Tibial artery (tissue), 4 donors: ENCODE measurements at regions not wholly inside any gene's neighbourhood (a gene's known extent, or its start where the extent isn't known, plus 50 kb on each side); places are given as distances from the start of the nearest gene placed in this dataset.

ENCODE experiments used
- DNase-seq, 2 donors: peaks; one replicate each; pipeline ENCODE4 v3.0.0-alpha.2; 2019
- H3K27ac ChIP-seq, 2 donors: fragments of 200-600 bp; sonication (generic) in 1 of 2; 1 replicate in 1 of 2; 2 replicates in 1 of 2; pipeline ENCODE4 v1.5.1; 2018 to 2019; ENCODE audit warnings: mild to moderate bottlenecking in 1 of 2
- H3K27me3 ChIP-seq, 2 donors: fragments of 200-600 bp; sonication (generic) in 1 of 2; one replicate each; pipeline versions ENCODE4 v1.5.1 to v1.6.0; 2016 to 2019
- H3K36me3 ChIP-seq, 3 donors: fragments of 200-600 bp; sonication (generic) in 2 of 3; one replicate each; pipeline ENCODE4 v1.5.1; 2016 to 2019; ENCODE audit warnings: mild to moderate bottlenecking in 2 of 3
- H3K4me1 ChIP-seq, 4 donors: fragments of 200-600 bp; sonication (generic) in 2 of 4; 1 replicate in 3 of 4; 2 replicates in 1 of 4; pipeline ENCODE4 v1.5.1; 2016 to 2019
- H3K4me3 ChIP-seq, 2 donors: fragments of 200-600 bp; sonication (generic) in 1 of 2; 1 replicate in 1 of 2; 2 replicates in 1 of 2; pipeline ENCODE4 v1.5.1; 2018 to 2019; ENCODE audit warnings: mild to moderate bottlenecking in 2 of 2
- H3K9me3 ChIP-seq, 3 donors: fragments of 200-600 bp; sonication (generic) in 1 of 3; one replicate each; pipeline ENCODE4 v1.5.1; 2016 to 2019
- intact Hi-C: fragments of 100-400 bp; cut with DNase I; formaldehyde crosslinking; loops from one replicate; pipeline ENCODE4 v1.15.0; 2023; ENCODE audit warnings: low total_unique reads
- TF ChIP-seq, protein P1 (sequence below), 2 experiments: fragments of 200-600 bp in 1 of 2; fragments of 450-650 bp in 1 of 2; IDR thresholded peaks; one replicate each; pipeline ENCODE4 v1.5.1; 2017 to 2019; ENCODE audit warnings: antibody characterized with exemption in 2 of 2, mild to moderate bottlenecking in 1 of 2, moderate library complexity in 1 of 2

DNA sequence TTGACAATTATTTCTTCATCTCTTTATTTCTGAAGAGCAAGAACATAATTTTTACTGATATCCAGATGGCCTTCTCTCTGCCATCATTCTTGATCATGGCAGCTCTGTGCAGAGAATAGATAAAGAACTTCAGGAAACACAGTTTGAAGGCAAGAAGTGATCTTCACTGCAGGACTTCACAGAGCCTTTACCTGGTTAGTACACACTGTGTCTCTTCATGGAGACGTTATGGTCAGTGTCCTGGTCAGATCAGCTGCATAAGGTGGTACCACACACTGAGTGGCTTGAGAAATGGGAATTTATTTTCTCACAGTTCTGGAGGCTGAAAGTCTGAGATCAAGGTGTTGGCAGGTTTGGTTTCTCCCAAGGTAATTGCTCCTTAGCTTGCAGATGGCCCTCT lies 129.5 kb downstream of the UTP18 start:
- no peaks in the 10 kb centered on the region for H3K36me3 ChIP-seq
- no peak for DNase-seq

DNA sequence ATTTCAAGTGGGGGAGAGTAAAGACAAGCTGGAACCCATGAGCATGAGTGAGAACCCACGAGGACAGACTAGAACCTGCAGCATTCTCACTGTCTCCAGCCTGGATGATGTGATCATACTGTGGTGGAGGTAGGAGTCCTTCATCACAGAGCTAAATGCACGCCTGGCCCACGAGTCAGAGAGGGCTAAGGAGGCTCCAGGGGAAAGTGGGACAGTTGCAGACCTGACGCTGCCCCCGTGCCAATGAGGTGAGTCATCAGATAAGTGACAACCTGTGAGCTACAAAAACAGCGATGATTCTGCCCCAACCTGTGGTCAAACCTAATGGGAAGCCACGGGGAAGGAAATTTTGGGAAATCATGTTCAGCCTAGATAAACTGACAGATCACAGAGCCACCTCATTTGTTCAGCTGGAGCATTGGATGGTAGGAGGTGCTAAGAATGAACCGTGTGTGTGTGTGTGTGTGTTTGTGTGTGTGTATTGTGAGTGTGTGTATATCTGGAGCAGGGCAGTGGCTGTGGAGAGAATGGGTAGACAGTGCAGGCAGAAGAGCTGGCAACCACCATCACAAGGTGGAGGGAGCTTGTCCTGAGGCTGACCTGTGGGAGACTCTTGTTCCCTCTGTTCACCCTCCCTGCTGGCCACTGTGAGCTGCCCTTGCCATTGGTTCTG lies 131.8 kb downstream of the UTP18 start:
- Histone ChIP-seq H3K4me1 (no peaks in the 10 kb centered on the region), H3K36me3 (no peaks in the 10 kb centered on the region), H3K9me3 (no peaks in the 10 kb centered on the region), H3K4me3 (no peak overlapping the region), H3K27ac (no peak overlapping the region), H3K27me3 (peaks cover 0 to 5% of the 10 kb centered on the region in 2 donors)
- intact Hi-C loops, result no loop called here
- no peak for DNase-seq
- TF ChIP-seq, protein P1, sequence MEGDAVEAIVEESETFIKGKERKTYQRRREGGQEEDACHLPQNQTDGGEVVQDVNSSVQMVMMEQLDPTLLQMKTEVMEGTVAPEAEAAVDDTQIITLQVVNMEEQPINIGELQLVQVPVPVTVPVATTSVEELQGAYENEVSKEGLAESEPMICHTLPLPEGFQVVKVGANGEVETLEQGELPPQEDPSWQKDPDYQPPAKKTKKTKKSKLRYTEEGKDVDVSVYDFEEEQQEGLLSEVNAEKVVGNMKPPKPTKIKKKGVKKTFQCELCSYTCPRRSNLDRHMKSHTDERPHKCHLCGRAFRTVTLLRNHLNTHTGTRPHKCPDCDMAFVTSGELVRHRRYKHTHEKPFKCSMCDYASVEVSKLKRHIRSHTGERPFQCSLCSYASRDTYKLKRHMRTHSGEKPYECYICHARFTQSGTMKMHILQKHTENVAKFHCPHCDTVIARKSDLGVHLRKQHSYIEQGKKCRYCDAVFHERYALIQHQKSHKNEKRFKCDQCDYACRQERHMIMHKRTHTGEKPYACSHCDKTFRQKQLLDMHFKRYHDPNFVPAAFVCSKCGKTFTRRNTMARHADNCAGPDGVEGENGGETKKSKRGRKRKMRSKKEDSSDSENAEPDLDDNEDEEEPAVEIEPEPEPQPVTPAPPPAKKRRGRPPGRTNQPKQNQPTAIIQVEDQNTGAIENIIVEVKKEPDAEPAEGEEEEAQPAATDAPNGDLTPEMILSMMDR (IDR thresholded peaks at IDR 0.05), result no peak

More for the DNA sequence above, 129.5 kb downstream of the UTP18 start:
- Histone ChIP-seq H3K9me3 (no peaks in the 10 kb centered on the region), H3K4me1 (no peaks in the 10 kb centered on the region), H3K27ac (no peak overlapping the region), H3K4me3 (no peak overlapping the region), H3K27me3 (peaks cover 0 to 5% of the 10 kb centered on the region in 2 donors)
- TF ChIP-seq, protein P1 (IDR thresholded peaks at IDR 0.05), result no peak
- intact Hi-C loops, result no loop called here

DNA sequence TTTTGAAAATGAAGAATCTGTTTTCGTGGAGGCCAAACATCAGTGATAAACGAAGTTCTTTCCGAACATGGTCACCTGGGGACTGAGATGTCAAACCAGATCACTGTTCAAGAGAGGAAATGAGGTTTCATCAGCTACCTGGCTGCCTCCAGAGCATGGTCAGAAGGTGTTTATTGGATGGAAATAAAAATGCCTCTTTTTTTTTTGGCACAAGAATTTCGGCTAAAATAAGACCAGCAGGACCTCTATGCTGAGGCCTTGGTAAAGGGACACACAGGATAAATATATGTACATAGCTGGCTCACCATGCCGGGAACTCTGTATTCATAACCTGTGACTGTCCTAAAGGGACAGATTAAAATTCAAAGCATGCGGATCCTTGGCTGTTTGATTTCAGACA lies 135.3 kb downstream of the UTP18 start:
- Histone ChIP-seq H3K36me3 (no peaks in the 10 kb centered on the region), H3K4me3 (no peak overlapping the region), H3K4me1 (no peaks in the 10 kb centered on the region), H3K27ac (no peak overlapping the region), H3K9me3 (no peaks in the 10 kb centered on the region), H3K27me3 (peaks cover 0 to 5% of the 10 kb centered on the region in 2 donors)
- TF ChIP-seq, protein P1 (IDR thresholded peaks at IDR 0.05), result no peak
- intact Hi-C loops, result no loop called here
- no peak for DNase-seq

DNA sequence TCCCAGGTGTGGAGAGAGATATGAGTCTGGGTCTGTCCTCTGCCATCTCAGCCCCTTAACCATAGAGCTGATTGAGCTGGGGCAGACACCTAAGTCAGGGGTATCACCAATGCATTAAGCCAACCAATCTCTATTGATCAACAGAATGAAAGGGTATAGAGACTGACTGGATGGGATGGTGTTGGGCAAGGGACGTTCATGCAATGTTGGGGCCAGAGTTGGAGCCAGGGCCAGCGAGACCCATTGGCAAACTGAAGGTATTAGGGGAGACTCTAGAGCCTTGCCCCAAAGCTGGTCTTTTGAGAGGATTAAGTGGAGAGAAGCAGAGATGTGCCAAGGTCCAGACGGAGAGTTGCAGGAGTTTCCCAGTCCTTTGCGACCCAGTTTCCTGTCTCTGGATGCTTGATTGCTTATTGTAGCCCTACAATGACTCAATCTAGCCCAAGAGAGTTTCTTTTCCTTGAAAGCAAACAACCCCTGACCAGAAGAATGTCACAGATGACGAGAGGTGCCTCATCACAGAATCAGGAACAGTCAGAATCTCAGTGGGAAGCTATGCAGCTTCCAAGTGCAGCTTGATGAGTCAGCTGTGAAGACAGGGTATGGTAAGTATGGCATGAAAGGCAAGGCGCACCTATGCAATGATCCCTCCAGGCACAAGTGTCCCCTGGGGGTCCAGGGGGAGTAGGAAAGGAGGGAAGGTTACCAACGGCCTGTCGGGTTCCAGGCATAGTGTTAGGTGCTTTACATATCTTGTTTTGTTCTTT lies 137.2 kb downstream of the UTP18 start:
- Histone ChIP-seq H3K9me3 (no peaks in the 10 kb centered on the region), H3K27me3 (no peaks in the 10 kb centered on the region), H3K27ac (no peak overlapping the region), H3K36me3 (no peaks in the 10 kb centered on the region), H3K4me1 (no peaks in the 10 kb centered on the region), H3K4me3 (no peak overlapping the region)
- TF ChIP-seq, protein P1 (IDR thresholded peaks at IDR 0.05), result no peak
- intact Hi-C loops, result no loop called here
- DNase-seq, result no peak

DNA sequence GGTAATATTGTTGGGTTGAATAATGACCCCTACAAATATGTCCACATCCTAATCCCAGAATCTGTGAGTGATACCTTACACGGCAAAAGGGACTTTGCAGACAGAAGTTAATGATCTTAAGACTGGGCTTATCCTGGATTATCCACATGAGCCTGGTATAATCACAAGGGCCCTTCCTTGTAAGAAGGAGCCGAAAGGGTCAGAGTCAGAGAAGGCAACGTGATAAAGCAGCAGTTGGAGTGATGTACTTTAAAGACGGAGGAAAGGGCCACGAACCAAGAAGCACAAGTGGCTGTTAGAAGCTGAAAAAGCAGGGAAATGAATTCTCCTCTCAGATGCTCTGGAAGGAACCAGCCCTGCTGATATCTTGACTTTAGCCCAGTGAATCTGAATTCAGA lies 137.8 kb downstream of the UTP18 start:
- Histone ChIP-seq H3K36me3 (no peaks in the 10 kb centered on the region), H3K27me3 (no peaks in the 10 kb centered on the region), H3K4me1 (no peaks in the 10 kb centered on the region), H3K27ac (no peak overlapping the region), H3K9me3 (no peaks in the 10 kb centered on the region), H3K4me3 (no peak overlapping the region)
- intact Hi-C loops, result no loop called here
- TF ChIP-seq, protein P1 (IDR thresholded peaks at IDR 0.05), result no peak
- no peak for DNase-seq
